ENCODE measurements at regions not wholly inside any gene's neighbourhood (a gene's known extent, or its start where the extent isn't known, plus 50 kb on each side); places are given as distances from the start of the nearest gene placed in this dataset.

DNA sequence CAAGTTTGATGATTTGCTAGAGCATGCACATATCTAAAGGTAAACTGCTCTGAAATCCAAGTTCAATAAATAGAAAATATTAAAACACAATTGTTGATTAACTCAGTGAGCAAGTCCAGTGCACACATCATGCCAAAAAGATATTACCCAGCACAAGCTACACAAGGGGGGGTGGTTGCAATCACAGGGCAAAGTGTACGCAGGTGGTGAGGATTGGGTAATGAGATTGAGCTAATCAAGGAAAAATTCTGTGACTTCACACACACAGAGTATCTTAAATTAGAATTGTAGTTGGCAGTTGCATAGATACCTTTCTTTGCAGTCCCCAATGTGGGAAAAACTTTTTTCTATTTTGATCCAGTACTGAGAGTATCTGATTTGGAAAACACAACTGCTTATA is 156.1 kb upstream of the NTRK2 start:
- TF ChIP-seq CTCF (conservative IDR thresholded peaks at IDR 0.05; ENCODE audit: low read depth, low read length): no peak
- no peak for TF ChIP-seq EZH2 (IDR thresholded peaks at IDR 0.05; ENCODE audit: low read length, unreplicated experiment)
- TF ChIP-seq EZH2phosphoT487 (IDR thresholded peaks at IDR 0.05; ENCODE audit: borderline replicate concordance, low read length): no peak
